Mesenchymal stem cell (in vitro differentiated cells and primary cell): ENCODE measurements at regions not wholly inside any gene's neighbourhood (a gene's known extent, or its start where the extent isn't known, plus 50 kb on each side); places are given as distances from the start of the nearest gene placed in this dataset.

ENCODE experiments used
- DNase-seq: peaks from one replicate; pipeline ENCODE4 v3.0.0-alpha.2; 2013
- H2AFZ ChIP-seq: one replicate; pipeline ENCODE4 v1.6.1; 2013; ENCODE audit warnings: low read depth, mild to moderate bottlenecking, control low read depth, inconsistent platforms, low read length, moderate library complexity
- H2AK5ac ChIP-seq: 2 replicates; pipeline ENCODE4 v1.6.1; 2013; ENCODE audit warnings: low read length, moderate library complexity, mild to moderate bottlenecking, inconsistent platforms; ENCODE audit not compliant: severe bottlenecking
- H2BK120ac ChIP-seq: one replicate; pipeline ENCODE4 v1.6.1; 2013; ENCODE audit warnings: low read depth, mild to moderate bottlenecking, inconsistent platforms, low read length, moderate library complexity
- H2BK12ac ChIP-seq, 2 experiments: one replicate each; pipeline ENCODE4 v1.6.1; 2013; ENCODE audit warnings: inconsistent platforms in 2 of 2, low read length in 2 of 2, mild to moderate bottlenecking in 2 of 2, moderate library complexity in 2 of 2, control low read depth in 1 of 2
- H2BK15ac ChIP-seq: one replicate; pipeline ENCODE4 v1.6.1; 2013; ENCODE audit warnings: mild to moderate bottlenecking, low read depth, inconsistent platforms; ENCODE audit not compliant: poor library complexity, severe bottlenecking
- H2BK5ac ChIP-seq: 2 replicates; pipeline ENCODE4 v1.6.1; 2013; ENCODE audit warnings: low read depth, mild to moderate bottlenecking, low read length, control low read depth, inconsistent platforms; ENCODE audit not compliant: poor library complexity, severe bottlenecking
- H3K14ac ChIP-seq, 2 experiments: one replicate each; pipeline ENCODE4 v1.6.1; 2013; ENCODE audit warnings: inconsistent platforms in 2 of 2, low read length in 2 of 2, control low read depth in 1 of 2, mild to moderate bottlenecking in 1 of 2, moderate library complexity in 1 of 2
- H3K18ac ChIP-seq, 2 experiments: one replicate each; pipeline ENCODE4 v1.6.1; 2013; ENCODE audit warnings: inconsistent platforms in 2 of 2, low read length in 2 of 2, control low read depth in 1 of 2, low read depth in 1 of 2, mild to moderate bottlenecking in 1 of 2
- H3K23ac ChIP-seq, 2 experiments: one replicate each; pipeline ENCODE4 v1.6.1; 2013; ENCODE audit warnings: inconsistent platforms in 2 of 2, low read length in 2 of 2, mild to moderate bottlenecking in 2 of 2, moderate library complexity in 2 of 2, control low read depth in 1 of 2
- H3K27ac ChIP-seq: 2 replicates; pipeline ENCODE4 v1.5.1; 2013; ENCODE audit warnings: mild to moderate bottlenecking, moderate library complexity, low read length, control low read depth, inconsistent platforms; ENCODE audit not compliant: poor library complexity, severe bottlenecking
- H3K27me3 ChIP-seq, 2 experiments: 2 replicates each; pipeline versions ENCODE4 v1.6.1 to v1.7.0; 2013; ENCODE audit warnings: low read length in 2 of 2, mild to moderate bottlenecking in 2 of 2, moderate library complexity in 2 of 2, control low read depth in 1 of 2, inconsistent platforms in 1 of 2; ENCODE audit not compliant: control insufficient read depth in 1 of 2, insufficient read depth in 1 of 2
- H3K36me3 ChIP-seq, 2 experiments: 2 replicates each; pipeline versions ENCODE4 v1.6.1 to v1.7.0; 2013; ENCODE audit warnings: low read length in 2 of 2, control low read depth in 1 of 2, inconsistent platforms in 1 of 2, low read depth in 1 of 2, mild to moderate bottlenecking in 1 of 2; ENCODE audit not compliant: insufficient read depth in 2 of 2, control insufficient read depth in 1 of 2
- H3K4ac ChIP-seq, 2 experiments: one replicate each; pipeline ENCODE4 v1.6.1; 2013; ENCODE audit warnings: inconsistent platforms in 2 of 2, low read length in 2 of 2, mild to moderate bottlenecking in 2 of 2, moderate library complexity in 2 of 2, control low read depth in 1 of 2, low read depth in 1 of 2
- H3K4me1 ChIP-seq: 2 replicates; pipeline ENCODE4 v1.6.1; 2013; ENCODE audit warnings: low read depth, low read length, control low read depth; ENCODE audit not compliant: control insufficient read depth, insufficient read depth
- H3K4me2 ChIP-seq: 2 replicates; pipeline ENCODE4 v1.6.1; 2013; ENCODE audit warnings: low read length, mild to moderate bottlenecking, inconsistent platforms; ENCODE audit not compliant: poor library complexity, severe bottlenecking
- H3K4me3 ChIP-seq, 2 experiments: 2 replicates each; pipeline versions ENCODE4 v1.5.1 to v1.7.0; 2013; ENCODE audit warnings: low read length in 2 of 2, mild to moderate bottlenecking in 2 of 2, control low read depth in 1 of 2, low read depth in 1 of 2; ENCODE audit not compliant: insufficient read depth in 1 of 2
- H3K79me1 ChIP-seq: replicated peaks from 2 replicates; pipeline ENCODE4 v1.6.1; 2013; ENCODE audit warnings: mild to moderate bottlenecking, control low read depth, low read length, inconsistent platforms; ENCODE audit not compliant: poor library complexity, severe bottlenecking
- H3K9ac ChIP-seq: 2 replicates; pipeline ENCODE4 v1.7.0; 2013; ENCODE audit warnings: mild to moderate bottlenecking, low read length, moderate library complexity
- H3K9me3 ChIP-seq: 2 replicates; pipeline ENCODE4 v1.7.0; 2013; ENCODE audit warnings: mild to moderate bottlenecking, low read length; ENCODE audit not compliant: control insufficient read depth
- H4K8ac ChIP-seq: one replicate; pipeline ENCODE4 v1.6.1; 2013; ENCODE audit warnings: inconsistent platforms, mild to moderate bottlenecking, low read length, moderate library complexity
- H4K91ac ChIP-seq: one replicate; pipeline ENCODE4 v1.6.1; 2013; ENCODE audit warnings: mild to moderate bottlenecking, low read length, inconsistent platforms
- WGBS: methylation state at CpG from one replicate; pipeline ENCODE4 v1.1.7; 2013; ENCODE audit warnings: mixed read lengths; 5-methylcytosine and 5-hydroxymethylcytosine counted together

GRCh38 chr1:5098981-5099385, 444.6 kb downstream of the AJAP1 start:
- Histone ChIP-seq H3K14ac (no peak overlapping the region), H2AFZ (no peak overlapping the region), H3K4me1 (no peaks in the 10 kb centered on the region), H3K27ac (no peak overlapping the region), H3K79me1 (no peaks in the 10 kb centered on the region), H2BK15ac (no peak overlapping the region), H2BK5ac (no peak overlapping the region), H3K9ac (no peak overlapping the region), H2BK12ac (no peak overlapping the region), H2BK120ac (no peak overlapping the region), H3K36me3 (no peaks in the 10 kb centered on the region), H3K9me3 (peaks cover 35% of the 10 kb centered on the region), H3K23ac (no peak overlapping the region), H3K4ac (no peak overlapping the region), H4K91ac (no peak overlapping the region), H3K27me3 (no peaks in the 10 kb centered on the region), H3K4me2 (no peak overlapping the region), H2AK5ac (no peak overlapping the region), H4K8ac (no peak overlapping the region), H3K4me3 (no peak overlapping the region), H3K18ac (no peak overlapping the region)
- 69% methylated on average over 5 of the region's 5 CpGs for WGBS
- DNase-seq: no peak

DNA sequence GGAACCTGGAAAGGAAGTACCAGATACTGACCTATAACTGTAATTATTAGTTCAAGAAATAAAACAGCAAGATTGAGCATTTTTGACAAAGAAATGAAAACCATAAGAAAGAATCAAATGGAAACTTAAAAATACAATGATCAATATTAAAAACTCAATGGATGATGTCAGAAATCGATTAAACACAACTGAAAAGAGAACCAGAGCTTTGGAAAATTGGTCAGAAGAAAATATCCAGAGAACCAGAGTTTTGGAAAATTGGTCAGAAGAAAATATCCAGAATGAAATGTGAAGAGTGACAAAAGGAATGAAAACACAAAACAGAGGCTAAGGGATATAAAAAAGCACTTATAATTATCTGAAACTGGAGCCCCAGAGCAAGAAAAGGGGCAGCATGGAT, 438.6 kb downstream of the AJAP1 start:
- H3K79me1 ChIP-seq: no peaks in the 10 kb centered on the region
- H4K91ac ChIP-seq: no peak overlapping the region
- no peak overlapping the region for H3K27ac ChIP-seq
- H3K18ac ChIP-seq: no peak overlapping the region
- no peaks in the 10 kb centered on the region for H3K36me3 ChIP-seq
- no peak overlapping the region for H2AFZ ChIP-seq
- no peaks in the 10 kb centered on the region for H3K4me1 ChIP-seq
- H2BK12ac ChIP-seq: no peak overlapping the region
- no peak overlapping the region for H3K14ac ChIP-seq
- H2BK15ac ChIP-seq: no peak overlapping the region
- no peak overlapping the region for H3K4me3 ChIP-seq
- no peaks in the 10 kb centered on the region for H3K27me3 ChIP-seq
- no peak overlapping the region for H3K23ac ChIP-seq
- WGBS: 17% methylated on average over 1 of the region's 1 CpG
- no peak overlapping the region for H2BK120ac ChIP-seq
- H2BK5ac ChIP-seq: no peak overlapping the region
- no peak overlapping the region for H4K8ac ChIP-seq
- DNase-seq: no peak
- no peak overlapping the region for H3K4me2 ChIP-seq
- no peak overlapping the region for H3K4ac ChIP-seq
- peaks cover 62% of the 10 kb centered on the region for H3K9me3 ChIP-seq
- no peak overlapping the region for H2AK5ac ChIP-seq
- no peak overlapping the region for H3K9ac ChIP-seq

DNA sequence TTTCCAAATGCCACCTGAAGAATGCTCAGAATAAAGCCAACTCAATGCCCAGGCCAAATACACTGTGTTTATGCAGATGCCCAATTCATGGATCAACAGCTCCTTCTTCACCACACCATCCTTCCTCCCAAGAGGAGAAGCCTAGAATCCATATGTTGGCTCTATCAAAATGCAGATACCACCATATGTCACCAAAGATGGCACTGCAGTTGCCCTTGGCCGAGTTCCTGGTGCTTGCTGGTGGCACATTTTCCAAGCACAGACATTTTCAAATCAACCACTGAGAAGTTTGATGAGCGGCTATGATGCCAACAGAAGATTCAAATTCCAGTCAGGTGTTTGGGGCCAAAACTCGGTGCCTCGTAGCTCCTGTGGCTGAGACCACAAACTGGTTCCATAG, 430.3 kb downstream of the AJAP1 start:
- Histone ChIP-seq H3K9ac (no peak overlapping the region), H3K79me1 (no peaks in the 10 kb centered on the region), H2AFZ (no peak overlapping the region), H3K18ac (no peak overlapping the region), H3K4ac (no peak overlapping the region), H3K4me2 (no peak overlapping the region), H2BK15ac (no peak overlapping the region), H3K27me3 (no peaks in the 10 kb centered on the region), H3K36me3 (no peaks in the 10 kb centered on the region), H3K27ac (no peak overlapping the region), H4K91ac (no peak overlapping the region), H3K4me1 (no peaks in the 10 kb centered on the region), H2BK12ac (no peak overlapping the region), H3K4me3 (no peak overlapping the region), H3K14ac (no peak overlapping the region), H2BK120ac (no peak overlapping the region), H2AK5ac (no peak overlapping the region), H3K23ac (no peak overlapping the region), H2BK5ac (no peak overlapping the region), H3K9me3 (peaks cover 10% of the 10 kb centered on the region), H4K8ac (no peak overlapping the region)
- WGBS: 56% methylated on average over 4 of the region's 4 CpGs
- no peak for DNase-seq

DNA sequence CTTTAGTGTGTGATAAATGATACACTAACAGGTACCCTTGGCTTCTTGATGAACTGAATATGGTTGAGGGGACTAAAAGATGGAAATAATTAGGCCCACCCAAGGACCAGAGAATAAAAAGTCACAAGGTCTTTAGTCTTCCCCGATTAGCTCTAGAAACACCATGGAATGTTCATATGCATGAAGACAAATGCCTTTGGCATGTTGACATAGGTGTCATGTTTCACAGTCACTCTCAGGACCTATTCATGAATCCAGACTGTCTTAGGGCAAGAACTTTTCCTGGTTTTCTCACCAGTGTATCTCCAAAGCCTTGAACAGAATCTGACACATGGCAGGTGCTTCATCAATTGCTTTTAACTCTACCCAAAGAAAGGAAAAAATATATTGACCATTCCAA, 412.8 kb downstream of the AJAP1 start:
- no peak overlapping the region for H3K4me2 ChIP-seq
- 42% methylated on average over 1 of the region's 1 CpG for WGBS

More for the DNA sequence above, 412.8 kb downstream of the AJAP1 start:
- Histone ChIP-seq H2AK5ac (no peak overlapping the region), H3K4ac (no peak overlapping the region), H3K14ac (no peak overlapping the region), H3K18ac (no peak overlapping the region), H4K8ac (no peak overlapping the region), H2BK12ac (no peak overlapping the region), H2BK120ac (no peak overlapping the region), H3K79me1 (no peaks in the 10 kb centered on the region), H3K9ac (no peak overlapping the region), H2BK15ac (no peak overlapping the region), H3K27ac (no peak overlapping the region), H3K27me3 (no peaks in the 10 kb centered on the region), H3K36me3 (no peaks in the 10 kb centered on the region), H3K4me3 (no peak overlapping the region), H2AFZ (no peak overlapping the region), H3K9me3 (peaks cover 15% of the 10 kb centered on the region), H4K91ac (no peak overlapping the region), H2BK5ac (no peak overlapping the region), H3K4me1 (no peaks in the 10 kb centered on the region), H3K23ac (no peak overlapping the region)
- no peak for DNase-seq
